NCI-H345 (cell line): ENCODE measurements at regions not wholly inside any gene's neighbourhood (a gene's known extent, or its start where the extent isn't known, plus 50 kb on each side); places are given as distances from the start of the nearest gene placed in this dataset.

ENCODE experiments used
- DNase-seq: peaks from one replicate; lab custom pipeline; 2025; lab: John Stamatoyannopoulos, UW

DNA sequence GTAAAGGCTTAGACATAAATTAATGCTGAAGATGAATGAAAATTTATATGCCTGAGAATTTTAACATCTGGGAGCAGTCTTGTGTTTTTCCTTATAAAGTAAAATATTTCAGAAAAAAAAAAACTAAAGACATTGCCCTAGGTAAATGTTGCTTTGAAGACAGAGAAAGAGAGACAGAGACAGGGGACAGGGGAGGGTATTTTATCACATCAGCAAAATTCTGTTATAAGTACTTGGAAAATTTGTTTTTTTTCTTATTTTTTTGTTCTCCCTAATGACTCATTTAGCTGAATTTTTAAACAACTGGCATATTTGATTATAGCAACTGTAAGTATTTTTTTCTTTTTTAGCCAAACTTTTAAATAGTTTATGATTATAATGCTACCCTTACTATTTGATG lies 1540.6 kb upstream of the GBE1 start:
- DNase-seq = no peak

- no peak for DNase-seq
Observed at GRCh38 chr3:83317605-83318004, 1556.2 kb upstream of the GBE1 start.

DNA sequence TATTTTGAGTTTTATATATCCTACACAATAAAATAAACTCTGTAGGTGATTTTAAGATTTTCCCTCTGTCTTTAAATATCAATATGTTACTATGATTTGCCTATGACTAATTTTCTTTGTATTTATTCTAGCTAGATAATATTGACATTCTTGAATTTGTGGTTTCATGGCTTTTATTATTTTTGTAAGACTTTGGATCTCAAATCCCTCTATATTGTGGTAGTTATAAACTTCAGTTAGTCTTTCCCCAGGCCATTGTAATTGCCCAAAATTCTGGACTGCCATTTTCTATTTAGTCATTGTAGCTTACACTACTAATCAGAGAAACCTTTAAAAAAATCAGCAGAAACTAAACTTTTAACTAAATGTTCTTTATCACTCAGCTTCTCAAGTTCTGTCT lies 1559.3 kb upstream of the GBE1 start:
- no peak for DNase-seq

GRCh38 chr3:83321457-83321856 lies 1560.0 kb upstream of the GBE1 start:
- DNase-seq = no peak

GRCh38 chr3:83321891-83322290 lies 1560.4 kb upstream of the GBE1 start:
- no peak for DNase-seq

- no peak for DNase-seq
Observed at GRCh38 chr3:83354205-83354604, 1592.8 kb upstream of the GBE1 start.

DNA sequence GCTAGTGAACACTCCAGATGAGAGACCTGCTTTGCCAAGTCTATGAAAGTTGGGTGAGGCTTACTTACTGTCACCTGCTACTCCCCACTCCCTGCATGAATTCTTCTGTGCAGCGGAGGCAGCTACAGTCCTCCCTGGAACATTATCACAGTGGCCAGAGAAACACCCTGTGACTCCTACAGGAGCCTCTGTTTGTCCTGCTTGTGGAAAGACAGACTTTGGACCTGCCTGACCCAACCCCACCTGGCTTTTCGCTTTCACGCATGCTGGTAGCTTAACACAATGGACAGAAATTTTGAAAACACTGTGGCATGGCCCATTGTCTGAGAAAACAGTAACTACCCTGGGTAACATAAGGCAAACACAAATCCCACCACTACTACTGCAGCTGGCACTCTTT lies 1565.5 kb upstream of the CADM2 start:
- DNase-seq = no peak

GRCh38 chr3:83403927-83404326 lies 1554.9 kb upstream of the CADM2 start:
- no peak for DNase-seq

- no peak for DNase-seq
Observed at GRCh38 chr3:83426300-83426699, 1532.5 kb upstream of the CADM2 start.

GRCh38 chr3:83434880-83435587 lies 1523.8 kb upstream of the CADM2 start:
- DNase-seq = no peak

DNA sequence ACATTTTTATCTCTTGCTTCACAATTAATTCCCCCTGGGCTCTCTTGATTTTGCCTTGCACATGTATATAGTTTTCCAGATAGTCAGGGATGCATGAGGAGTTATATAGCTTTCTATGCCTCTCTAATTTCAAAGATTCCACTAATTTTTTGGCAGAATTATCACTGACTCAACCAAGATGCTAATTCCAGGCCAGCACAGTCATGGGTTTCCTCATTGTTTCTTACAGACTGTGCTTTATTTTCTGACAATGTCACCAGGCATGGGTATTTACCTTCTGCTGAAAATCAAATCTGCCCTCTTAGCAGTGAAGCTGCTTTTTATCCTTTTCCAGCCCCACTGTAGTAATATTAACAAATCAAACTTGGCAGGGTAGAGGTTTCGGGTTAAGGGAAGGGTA lies 1520.6 kb upstream of the CADM2 start:
- no peak for DNase-seq

DNA sequence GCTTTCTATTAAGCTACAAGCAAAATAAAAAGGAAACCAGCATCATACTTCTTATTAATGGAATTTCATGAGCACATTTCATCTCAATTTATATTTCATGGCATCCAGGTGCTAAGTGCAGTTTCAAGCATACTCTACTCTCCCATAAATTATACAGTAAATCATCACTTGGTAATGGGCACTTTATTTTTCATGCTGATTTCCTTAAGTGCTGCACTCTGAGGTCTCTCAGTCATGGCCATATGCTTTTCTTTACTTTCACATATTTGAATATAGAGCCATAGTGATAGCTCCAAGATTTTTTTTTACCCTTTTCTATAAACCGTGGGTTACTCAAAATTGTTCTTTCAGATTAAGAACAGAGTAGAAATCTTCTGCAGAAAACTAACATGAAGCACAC lies 1505.7 kb upstream of the CADM2 start:
- DNase-seq = peak; percentile 25

DNA sequence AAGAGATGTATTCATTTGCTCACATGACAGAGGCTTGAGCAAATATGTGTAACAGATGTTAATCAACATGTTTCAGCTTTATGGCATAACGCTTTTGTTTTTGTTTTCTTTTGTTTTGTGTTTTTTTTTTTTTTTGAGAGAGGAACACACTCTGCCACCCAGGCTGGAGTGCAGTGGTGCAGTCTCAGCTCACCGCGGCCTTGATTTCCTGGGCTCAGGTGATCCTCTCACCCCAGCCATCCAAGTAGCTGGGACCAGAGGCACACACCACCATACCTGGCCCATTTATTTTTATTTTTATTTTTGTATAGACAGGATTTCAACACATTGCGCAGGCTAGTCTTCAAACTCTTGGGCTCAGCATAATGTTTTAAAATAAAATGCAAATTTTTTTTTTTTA lies 1504.4 kb upstream of the CADM2 start:
- DNase-seq = no peak

- DNase-seq = no peak
Observed at GRCh38 chr3:83457551-83457950, 1501.2 kb upstream of the CADM2 start.

DNA sequence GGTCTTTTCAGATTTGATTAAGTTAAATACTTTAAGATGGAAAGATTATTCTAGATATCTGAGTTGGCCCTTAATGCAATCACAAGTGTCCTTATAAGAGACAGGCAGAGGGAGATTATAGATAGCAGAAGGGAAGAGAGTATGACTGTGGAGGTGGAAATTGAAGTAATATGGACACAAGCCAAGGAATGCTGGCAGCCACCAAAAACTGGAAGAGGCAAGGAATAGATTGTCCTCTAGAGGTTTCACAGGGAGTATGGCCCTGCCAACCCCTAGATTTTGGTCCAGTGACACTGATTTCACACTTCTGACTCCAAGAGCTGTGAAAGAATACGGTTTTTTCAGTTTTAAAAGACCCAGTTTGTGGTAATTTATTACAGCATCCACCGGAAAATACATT lies 1498.7 kb upstream of the CADM2 start:
- no peak for DNase-seq

DNA sequence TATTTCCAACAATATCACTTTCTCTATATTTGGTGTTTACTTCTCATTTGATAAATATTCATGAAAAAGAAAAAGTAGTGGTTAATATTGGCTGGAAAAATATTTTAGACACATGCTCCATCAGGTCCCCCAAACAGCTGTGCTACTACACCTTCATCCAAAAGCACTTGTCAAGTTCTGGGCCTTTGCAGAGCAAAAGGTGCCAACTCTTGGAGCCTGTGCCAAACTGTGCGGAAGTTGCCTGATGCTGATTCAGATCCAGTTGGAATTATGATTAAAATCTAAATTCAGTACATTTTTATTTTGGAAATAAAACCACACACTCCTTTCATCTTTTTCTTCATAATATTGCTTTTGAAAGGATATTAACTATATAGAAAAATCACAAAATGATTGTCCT lies 1497.4 kb upstream of the CADM2 start:
- no peak for DNase-seq

GRCh38 chr3:83477563-83477962 lies 1481.2 kb upstream of the CADM2 start:
- DNase-seq = no peak

DNA sequence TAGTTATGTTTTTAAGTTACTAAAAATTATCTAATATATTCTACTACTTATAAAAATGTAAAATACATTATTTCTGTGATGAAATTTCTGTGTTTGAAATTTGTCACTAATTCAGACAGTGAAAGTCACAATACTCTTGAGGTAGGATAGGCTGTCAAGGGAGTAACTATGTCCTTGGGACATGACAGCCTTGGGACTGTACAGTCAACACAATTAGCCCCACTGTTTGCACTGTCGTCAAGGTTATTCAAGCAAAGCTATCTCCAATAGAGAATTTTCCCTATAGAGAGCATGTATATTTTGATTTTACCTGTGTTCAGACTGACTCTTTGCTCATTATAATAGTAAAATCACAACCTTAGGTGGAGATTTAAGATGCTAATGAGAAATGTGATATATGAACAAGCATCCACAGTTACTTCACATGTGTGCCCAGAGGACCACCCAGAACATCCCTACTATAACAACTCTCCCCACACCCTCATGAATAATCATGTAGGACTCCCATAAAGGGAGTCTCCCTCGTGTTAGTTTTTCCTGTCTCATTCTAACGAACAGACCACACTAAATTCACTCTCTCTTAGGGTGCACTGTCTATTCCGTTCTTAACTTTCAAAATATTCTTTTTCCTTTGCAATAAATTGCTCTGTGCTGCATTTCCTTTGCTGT lies 1476.3 kb upstream of the CADM2 start:
- DNase-seq = no peak

DNA sequence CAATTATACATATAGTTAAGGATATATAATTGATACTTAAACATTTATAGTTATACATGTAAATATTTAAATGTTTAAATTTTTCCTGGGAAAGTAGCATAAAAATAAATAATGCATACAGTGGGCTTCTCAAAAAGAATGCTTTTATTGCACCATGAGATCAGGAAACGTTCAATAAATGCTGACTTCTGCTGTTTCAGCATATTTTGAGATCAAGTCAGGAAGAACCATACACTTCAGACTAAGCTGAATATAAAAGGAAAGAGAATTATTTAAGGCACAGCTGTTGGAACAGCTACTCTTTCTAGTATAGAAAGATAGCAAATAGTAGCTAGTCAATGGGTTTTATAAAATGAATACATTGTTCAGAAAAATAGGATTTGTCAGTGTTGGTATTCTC lies 1462.3 kb upstream of the CADM2 start:
- DNase-seq = no peak

GRCh38 chr3:83498361-83499016 lies 1460.3 kb upstream of the CADM2 start:
- no peak for DNase-seq

GRCh38 chr3:83500422-83500821 lies 1458.4 kb upstream of the CADM2 start:
- peak; percentile 1 for DNase-seq

- no peak for DNase-seq
Observed at GRCh38 chr3:83500931-83501330, 1457.9 kb upstream of the CADM2 start.

DNA sequence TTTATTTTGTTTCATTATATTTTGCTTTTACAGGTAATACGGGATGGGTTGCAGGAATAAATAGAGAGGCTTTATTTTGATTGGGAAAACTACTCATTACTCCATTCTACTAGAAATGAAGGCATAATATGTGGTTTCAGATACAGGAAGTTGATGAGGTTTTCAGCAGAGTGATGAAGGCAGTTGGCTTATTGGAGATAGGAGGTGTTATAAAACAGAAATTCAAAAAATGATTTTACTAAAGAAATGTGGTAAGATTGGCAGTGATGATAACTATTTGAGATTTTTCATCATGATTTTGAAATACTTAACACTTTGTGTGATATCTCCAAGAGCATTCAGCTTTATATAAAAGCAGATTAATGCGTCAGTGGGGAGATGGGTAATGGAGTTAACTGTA lies 1445.7 kb upstream of the CADM2 start:
- no peak for DNase-seq

GRCh38 chr3:83513677-83514076 lies 1445.1 kb upstream of the CADM2 start:
- DNase-seq = no peak
